SJCRH30 (cell line): ENCODE measurements at regions not wholly inside any gene's neighbourhood (a gene's known extent, or its start where the extent isn't known, plus 50 kb on each side); places are given as distances from the start of the nearest gene placed in this dataset.

Experiments used
- DNase-seq, 2 experiments: peaks; one replicate each; pipeline ENCODE4 v3.0.0-alpha.2; 2015 to 2020
- H3K27ac ChIP-seq: fragments of 250-450 bp; sonication (Bioruptor Pico); 2 replicates; pipeline ENCODE4 v1.5.1; 2020; ENCODE audit warnings: mild to moderate bottlenecking, moderate library complexity
- H3K27me3 ChIP-seq: fragments of 250-450 bp; sonication (Bioruptor Pico); 2 replicates; pipeline ENCODE4 v1.5.1; 2020; ENCODE audit warnings: mild to moderate bottlenecking, moderate library complexity
- H3K36me3 ChIP-seq: fragments of 250-450 bp; sonication (Bioruptor Pico); 2 replicates; pipeline ENCODE4 v1.5.1; 2020; ENCODE audit warnings: mild to moderate bottlenecking, moderate library complexity
- H3K4me1 ChIP-seq: fragments of 250-450 bp; sonication (Bioruptor Pico); 2 replicates; pipeline ENCODE4 v1.5.1; 2020; ENCODE audit warnings: mild to moderate bottlenecking, moderate library complexity
- H3K4me3 ChIP-seq: fragments of 250-450 bp; sonication (Bioruptor Pico); 2 replicates; pipeline ENCODE4 v1.5.1; 2020; ENCODE audit warnings: mild to moderate bottlenecking, moderate library complexity
- H3K9me3 ChIP-seq: fragments of 250-450 bp; sonication (Bioruptor Pico); replicated peaks from 2 replicates; pipeline ENCODE4 v1.5.1; 2020; ENCODE audit warnings: mild to moderate bottlenecking, moderate library complexity

DNA sequence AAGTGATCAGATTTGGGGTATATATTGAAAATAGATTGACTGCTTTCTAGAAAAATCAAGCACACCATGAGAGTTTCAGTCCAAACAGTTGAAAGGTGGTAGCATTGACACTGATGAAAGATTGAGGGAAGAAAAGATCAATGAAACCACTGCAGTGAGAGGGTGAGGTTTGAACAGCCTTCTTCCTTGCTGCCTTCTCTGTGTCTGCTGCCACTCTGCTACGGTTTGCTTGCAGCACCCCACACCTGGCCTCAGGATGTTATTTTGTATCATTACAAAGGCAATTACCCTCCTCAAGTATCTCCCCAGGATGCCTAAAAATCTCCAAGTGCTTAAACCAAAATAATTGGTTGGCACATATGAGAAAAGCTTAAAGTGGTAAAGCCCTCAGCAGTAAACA is 683.6 kb upstream of the ARPP21 start:
- no peak for DNase-seq
- H3K36me3 ChIP-seq = no peaks in the 10 kb centered on the region

DNA sequence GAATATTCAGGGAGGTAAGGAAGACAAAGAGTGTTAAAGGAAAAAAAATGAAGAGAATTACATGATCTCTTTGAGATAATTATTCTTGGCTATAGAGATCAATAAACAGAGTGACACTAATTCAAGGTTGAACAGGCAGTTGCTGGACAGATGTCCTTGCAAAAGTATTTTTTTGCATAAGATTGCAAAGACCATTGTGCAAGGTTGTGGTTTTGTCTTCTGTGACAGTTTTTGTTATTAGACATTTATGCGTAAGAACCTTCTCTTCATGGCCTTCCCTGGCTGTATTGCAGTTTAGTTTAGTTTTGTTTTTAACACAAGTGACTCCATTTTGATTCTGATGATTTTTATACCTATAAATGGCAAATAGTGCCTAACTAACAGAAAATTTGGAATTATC is 682.8 kb upstream of the ARPP21 start:
- Histone ChIP-seq H3K4me3 (no peak overlapping the region), H3K27me3 (no peaks in the 10 kb centered on the region), H3K36me3 (no peaks in the 10 kb centered on the region), H3K4me1 (peaks cover 6% of the 10 kb centered on the region), H3K9me3 (no peaks in the 10 kb centered on the region), H3K27ac (no peak overlapping the region)
- no peak for DNase-seq

More for the DNA sequence above, 683.6 kb upstream of the ARPP21 start:
- Histone ChIP-seq H3K9me3 (no peaks in the 10 kb centered on the region), H3K27me3 (no peaks in the 10 kb centered on the region), H3K27ac (no peak overlapping the region), H3K4me1 (peaks cover 6% of the 10 kb centered on the region), H3K4me3 (no peak overlapping the region)

DNA sequence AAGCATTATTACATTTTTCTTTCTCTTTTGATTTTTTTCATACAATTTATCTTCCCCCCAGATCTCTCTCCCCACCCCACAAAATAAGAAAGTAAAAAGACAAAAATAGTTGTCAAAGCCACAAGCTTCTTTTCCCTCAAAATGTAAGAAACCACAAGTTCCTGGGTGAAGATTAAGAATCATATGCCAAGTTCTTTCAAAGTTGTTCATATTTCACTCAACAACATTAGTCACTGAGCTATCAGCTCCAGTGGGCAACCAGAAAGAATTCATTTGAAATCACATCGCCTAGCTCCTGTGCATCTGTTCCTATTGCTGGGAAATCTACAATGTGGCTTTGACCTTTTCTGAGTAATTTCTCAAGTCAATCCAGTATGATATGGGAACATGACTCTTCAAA is 681.6 kb upstream of the ARPP21 start:
- Histone ChIP-seq H3K27me3 (no peaks in the 10 kb centered on the region), H3K27ac (peak overlapping the region; percentile 44), H3K4me1 (peaks cover 6% of the 10 kb centered on the region), H3K4me3 (no peak overlapping the region), H3K36me3 (no peaks in the 10 kb centered on the region), H3K9me3 (no peaks in the 10 kb centered on the region)
- peak; percentile 34 to 73 for DNase-seq

DNA sequence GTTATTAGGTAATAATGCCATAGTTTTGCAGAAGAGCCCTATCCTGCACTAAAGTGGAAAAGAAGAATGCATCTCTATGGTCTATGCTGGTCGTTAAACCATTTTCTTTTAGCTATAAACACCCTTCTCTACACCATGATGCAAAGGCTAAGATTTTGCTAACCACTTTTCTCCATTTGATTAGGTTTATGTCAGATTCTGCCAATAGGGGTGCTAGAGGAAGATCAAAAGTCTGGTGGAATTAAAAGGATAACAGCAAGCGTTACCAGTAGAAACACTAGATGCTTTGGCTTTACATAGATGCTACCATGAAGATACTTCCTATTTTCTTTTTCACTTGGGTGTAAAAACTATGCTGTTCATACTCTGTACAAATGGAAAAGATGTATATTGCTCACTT is 669.8 kb upstream of the ARPP21 start:
- DNase-seq = no peak
- no peaks in the 10 kb centered on the region for H3K27me3 ChIP-seq
- no peaks in the 10 kb centered on the region for H3K36me3 ChIP-seq
- H3K4me3 ChIP-seq = no peak overlapping the region
- H3K4me1 ChIP-seq = peaks cover 3% of the 10 kb centered on the region
- no peak overlapping the region for H3K27ac ChIP-seq
- no peaks in the 10 kb centered on the region for H3K9me3 ChIP-seq

DNA sequence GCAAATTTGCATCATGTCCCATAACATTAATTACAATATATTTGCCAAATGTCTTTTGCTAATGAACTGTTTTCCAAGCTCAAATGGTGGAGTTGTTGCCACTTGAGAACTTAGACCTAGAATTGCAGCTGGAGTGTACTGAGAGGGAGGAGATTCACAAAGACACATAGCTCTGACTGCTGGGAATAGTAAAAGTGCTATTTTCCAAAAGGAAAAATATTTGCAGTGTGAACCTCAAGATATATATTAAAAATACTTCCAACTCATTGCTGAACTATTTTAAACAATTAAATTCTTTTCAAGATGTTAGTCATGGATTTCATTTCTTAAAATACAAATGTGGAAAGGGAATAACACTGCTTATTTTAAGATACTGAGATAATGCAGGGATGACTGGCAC is 666.8 kb upstream of the ARPP21 start:
- DNase-seq = peak in 1 of 2 experiments; percentile 4
- Histone ChIP-seq H3K9me3 (no peaks in the 10 kb centered on the region; the same call in 1 of the 2 replicates), H3K4me1 (peaks cover 3% of the 10 kb centered on the region), H3K27ac (peak overlapping the region; percentile 22; the same call in 1 of the 2 replicates), H3K27me3 (no peaks in the 10 kb centered on the region), H3K36me3 (no peaks in the 10 kb centered on the region), H3K4me3 (no peak overlapping the region)

DNA sequence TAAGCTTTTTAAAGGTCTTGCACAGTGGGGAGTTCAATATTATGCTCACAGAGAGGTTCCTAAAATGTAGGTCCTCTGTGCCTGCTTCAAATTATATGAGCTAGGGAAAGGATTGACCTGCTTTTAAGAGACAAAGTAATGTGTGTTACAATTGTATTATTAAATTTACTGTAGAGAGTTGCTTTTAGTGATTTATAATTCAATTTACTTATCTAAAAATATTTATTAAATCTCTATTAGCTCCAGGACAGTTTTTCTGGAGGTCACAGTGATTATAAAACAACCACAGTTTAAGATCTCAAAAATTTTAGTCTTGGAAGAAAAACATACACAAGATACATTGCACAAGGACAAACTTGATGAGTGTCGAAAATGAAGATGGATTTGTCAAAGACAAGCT is 665.7 kb upstream of the ARPP21 start:
- Histone ChIP-seq H3K27me3 (no peaks in the 10 kb centered on the region), H3K9me3 (no peaks in the 10 kb centered on the region; the same call in 1 of the 2 replicates), H3K4me3 (no peak overlapping the region), H3K36me3 (no peaks in the 10 kb centered on the region), H3K27ac (no peak overlapping the region), H3K4me1 (peaks cover 3% of the 10 kb centered on the region)
- DNase-seq = no peak

DNA sequence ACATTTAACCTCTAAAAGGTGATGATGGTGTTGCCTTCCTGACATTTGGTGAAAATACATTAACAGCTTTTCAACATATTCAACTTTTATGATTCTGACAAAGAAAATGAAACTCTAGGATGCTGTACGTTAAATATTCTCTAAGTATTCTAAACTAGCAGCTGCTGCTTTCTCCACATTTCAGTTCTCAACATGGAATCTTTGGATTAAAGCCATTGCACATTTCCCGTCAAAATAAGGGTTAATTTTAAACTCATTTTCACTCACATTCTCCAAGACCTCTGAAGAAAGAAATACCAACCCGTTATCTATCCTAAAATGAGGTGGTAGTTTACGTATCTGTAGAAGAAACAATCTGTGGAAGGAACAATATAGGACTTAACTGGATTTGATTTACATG is 655.7 kb upstream of the ARPP21 start:
- Histone ChIP-seq H3K27me3 (no peaks in the 10 kb centered on the region), H3K4me1 (no peaks in the 10 kb centered on the region), H3K27ac (no peak overlapping the region), H3K36me3 (no peaks in the 10 kb centered on the region), H3K9me3 (no peaks in the 10 kb centered on the region), H3K4me3 (no peak overlapping the region)
- no peak for DNase-seq

DNA sequence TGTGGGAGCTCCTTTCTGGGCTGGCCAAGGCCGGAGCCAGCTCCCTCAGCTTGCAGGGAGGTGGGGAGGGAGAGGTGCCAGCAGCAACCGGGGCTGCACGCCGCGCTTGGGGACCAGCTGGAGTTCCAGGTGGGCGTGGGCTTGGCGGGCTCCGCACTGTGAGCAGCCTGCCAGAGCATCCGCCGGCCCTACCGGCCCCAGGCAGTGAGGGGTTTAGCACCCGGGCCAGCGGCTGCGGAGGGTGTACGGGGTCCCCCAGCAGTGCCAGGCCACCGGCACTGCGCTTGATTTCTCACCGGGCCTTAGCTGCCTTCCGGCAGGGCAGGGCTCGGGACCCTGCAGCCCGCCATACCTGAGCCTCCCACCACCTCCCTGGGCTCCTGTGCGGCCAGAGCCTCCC is 651.0 kb upstream of the ARPP21 start:
- Histone ChIP-seq H3K4me1 (no peaks in the 10 kb centered on the region), H3K9me3 (no peaks in the 10 kb centered on the region), H3K27ac (no peak overlapping the region), H3K4me3 (no peak overlapping the region), H3K36me3 (no peaks in the 10 kb centered on the region), H3K27me3 (no peaks in the 10 kb centered on the region)
- DNase-seq = no peak

DNA sequence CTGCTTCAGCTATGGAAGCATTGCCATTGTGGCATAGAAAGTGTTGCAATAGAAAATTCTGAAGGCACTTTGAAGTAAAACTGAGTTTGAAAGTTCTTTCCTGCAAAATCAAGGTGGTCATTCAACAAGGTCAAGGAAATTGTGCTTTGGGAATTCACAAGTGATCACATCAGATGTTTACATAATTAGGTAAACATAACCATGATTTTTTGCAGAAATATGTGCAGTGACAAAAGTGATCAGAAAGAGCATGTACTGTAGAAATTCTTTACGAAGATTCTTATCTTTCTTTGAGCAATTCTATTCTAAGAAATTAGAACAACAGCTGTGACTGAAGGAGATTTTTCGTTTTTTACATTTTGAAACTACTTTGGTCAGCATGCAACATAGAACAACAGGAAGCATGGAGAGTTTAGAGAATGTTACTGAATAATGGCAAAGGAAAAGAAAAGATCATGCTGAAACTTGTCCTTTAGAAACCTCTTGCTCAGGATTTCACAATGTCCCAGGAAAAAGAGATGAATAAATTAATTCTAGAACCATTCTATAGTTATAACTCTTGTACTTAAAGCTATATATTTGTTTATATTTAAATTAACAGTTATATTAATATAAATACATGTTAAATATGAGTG is 643.4 kb upstream of the ARPP21 start:
- no peak overlapping the region for H3K4me3 ChIP-seq
- H3K27ac ChIP-seq = no peak overlapping the region
- H3K4me1 ChIP-seq = peaks cover 5% of the 10 kb centered on the region; the same call in 1 of the 2 replicates
- no peak for DNase-seq
- no peaks in the 10 kb centered on the region for H3K9me3 ChIP-seq
- H3K27me3 ChIP-seq = no peaks in the 10 kb centered on the region
- H3K36me3 ChIP-seq = no peaks in the 10 kb centered on the region

DNA sequence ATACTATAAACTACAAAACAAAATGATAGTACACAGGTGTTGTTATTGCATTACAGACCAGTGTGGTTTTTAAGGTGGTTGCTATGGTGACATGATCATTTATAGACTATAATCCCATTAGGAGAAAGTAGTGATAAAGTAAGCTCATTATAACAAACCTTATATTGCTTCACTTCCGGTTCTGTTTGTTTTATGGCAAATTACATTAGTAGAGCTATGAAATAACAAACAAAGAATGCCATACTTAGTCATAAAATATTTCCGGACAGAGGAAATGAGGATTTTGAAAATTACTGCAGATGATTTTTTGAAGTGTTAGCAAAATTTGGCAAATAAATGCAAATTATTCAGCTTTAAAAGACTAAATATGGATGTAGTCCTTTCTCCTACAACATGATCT is 640.4 kb upstream of the ARPP21 start:
- Histone ChIP-seq H3K36me3 (no peaks in the 10 kb centered on the region), H3K9me3 (no peaks in the 10 kb centered on the region), H3K4me3 (no peak overlapping the region), H3K4me1 (peaks cover 5% of the 10 kb centered on the region; the same call in 1 of the 2 replicates), H3K27me3 (no peaks in the 10 kb centered on the region), H3K27ac (no peak overlapping the region)
- no peak for DNase-seq

DNA sequence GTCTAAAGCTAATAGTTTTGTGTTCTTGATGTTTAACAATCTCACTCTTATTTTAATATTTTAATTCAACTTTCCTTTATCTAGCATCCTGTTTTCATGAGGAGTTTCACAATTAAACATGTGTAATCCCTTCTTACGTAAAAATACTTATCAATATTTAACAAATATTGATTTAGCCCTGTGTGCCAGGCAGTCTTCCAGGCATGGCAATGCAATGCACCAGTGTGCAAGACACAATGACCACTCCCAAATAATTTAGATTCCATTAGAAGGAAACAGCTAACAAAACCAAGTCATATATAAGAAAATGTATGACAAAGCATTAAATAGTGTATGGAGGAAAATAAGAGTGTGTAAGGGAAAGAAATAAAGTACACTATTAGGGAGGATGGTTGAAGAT is 627.1 kb upstream of the ARPP21 start:
- Histone ChIP-seq H3K36me3 (no peaks in the 10 kb centered on the region), H3K4me1 (no peaks in the 10 kb centered on the region), H3K9me3 (no peaks in the 10 kb centered on the region), H3K27ac (no peak overlapping the region), H3K4me3 (no peak overlapping the region), H3K27me3 (no peaks in the 10 kb centered on the region)
- DNase-seq = no peak

DNA sequence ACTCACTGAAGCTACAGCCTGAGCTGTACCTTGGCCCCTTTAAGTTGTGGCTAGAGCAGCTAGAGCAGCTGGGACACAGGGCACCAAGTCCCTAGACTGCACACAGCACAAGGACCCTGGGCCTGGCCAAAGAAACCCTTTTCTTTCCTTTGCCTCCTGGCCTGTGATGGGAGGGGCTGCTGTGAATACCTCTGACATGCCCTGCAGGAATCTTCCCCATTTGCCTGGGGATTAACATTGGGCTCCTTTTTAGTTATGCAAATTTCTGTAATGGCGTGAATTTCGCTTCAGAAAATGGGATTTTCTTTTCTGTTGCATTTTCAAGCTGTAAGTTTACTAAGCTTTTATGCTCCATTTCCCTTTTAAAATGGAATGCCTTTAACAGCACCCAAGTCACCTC is 611.2 kb upstream of the ARPP21 start:
- Histone ChIP-seq H3K9me3 (no peaks in the 10 kb centered on the region), H3K4me1 (no peaks in the 10 kb centered on the region), H3K36me3 (no peaks in the 10 kb centered on the region), H3K4me3 (no peak overlapping the region), H3K27me3 (no peaks in the 10 kb centered on the region), H3K27ac (no peak overlapping the region)
- DNase-seq = no peak

DNA sequence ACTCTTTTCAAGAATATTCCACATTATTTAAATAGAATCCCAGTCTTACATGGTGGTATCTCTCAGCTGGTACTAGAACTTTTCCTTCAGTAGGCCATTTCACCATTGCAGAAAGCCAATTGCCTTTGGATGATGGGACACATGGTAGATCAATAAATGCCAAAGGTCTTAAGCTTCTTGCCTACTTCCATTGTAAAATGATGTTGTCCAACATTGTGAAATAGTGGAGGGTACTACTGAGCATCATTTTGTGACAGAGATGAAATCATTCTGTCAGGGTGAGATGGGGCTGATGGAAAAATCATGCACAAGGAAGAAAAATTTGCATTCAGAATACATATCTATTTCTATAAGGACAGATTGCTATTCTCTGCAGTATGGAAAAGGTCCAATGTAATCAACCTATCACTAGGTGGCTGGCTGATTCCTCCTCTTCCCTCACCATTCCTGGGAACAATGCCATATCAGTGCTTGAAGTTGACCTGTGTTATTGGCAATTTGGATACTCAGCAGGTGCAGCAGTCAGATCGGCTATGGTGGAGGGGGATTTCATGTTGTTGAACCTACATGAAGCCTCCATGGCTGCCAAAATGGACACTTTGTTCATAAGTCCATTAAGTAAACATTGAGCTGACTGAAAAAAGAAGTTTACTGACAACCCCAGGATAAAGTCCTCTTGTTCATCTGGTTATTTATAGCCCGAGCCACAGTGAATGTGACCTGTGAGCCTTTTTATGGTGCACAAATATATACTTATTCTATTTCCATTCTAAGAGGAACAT is 596.9 kb upstream of the ARPP21 start:
- no peaks in the 10 kb centered on the region for H3K4me1 ChIP-seq
- no peak overlapping the region for H3K4me3 ChIP-seq
- DNase-seq = no peak
- H3K36me3 ChIP-seq = no peaks in the 10 kb centered on the region
- no peaks in the 10 kb centered on the region for H3K9me3 ChIP-seq
- H3K27me3 ChIP-seq = no peaks in the 10 kb centered on the region
- H3K27ac ChIP-seq = no peak overlapping the region

DNA sequence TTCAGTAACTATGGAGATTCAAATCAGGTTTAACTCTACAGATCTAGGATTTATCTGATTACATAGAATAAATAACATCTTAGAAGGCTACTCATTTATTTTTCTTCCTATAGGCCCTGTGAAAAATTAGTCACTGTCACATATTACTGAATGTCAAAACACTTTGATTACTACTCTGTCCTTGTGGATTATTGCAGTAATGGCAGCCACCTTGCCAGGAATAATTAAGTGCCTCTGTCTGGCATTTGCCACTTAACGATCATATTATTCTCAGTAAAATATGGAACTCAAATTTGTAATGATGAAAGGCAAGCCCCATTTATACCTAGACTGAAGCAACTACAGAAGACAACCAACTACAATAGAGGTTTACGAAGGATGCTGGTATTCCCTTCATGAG is 596.3 kb upstream of the ARPP21 start:
- H3K36me3 ChIP-seq = no peaks in the 10 kb centered on the region
- H3K27ac ChIP-seq = no peak overlapping the region
- DNase-seq = no peak
- H3K27me3 ChIP-seq = no peaks in the 10 kb centered on the region
- H3K4me1 ChIP-seq = no peaks in the 10 kb centered on the region
- H3K9me3 ChIP-seq = no peaks in the 10 kb centered on the region
- no peak overlapping the region for H3K4me3 ChIP-seq

DNA sequence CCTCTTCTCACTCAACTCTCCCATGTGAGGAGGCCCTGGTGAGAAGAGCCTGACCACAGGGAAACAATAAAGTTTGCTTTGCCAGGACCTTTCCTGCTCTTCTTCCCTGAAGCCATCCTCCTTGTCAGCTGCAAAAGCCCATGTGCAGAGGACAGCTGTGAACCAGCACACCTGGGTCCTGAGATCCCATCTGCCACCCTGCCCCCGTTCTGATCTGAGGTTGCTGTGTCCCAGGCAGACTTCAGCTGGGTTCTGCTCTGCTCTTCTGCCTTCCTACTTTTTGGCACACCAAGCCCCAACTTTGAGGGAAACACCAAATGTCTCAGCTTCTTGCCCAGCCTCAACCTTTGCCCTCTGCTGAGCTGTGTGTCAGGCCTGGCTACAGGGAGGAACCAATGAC is 595.1 kb upstream of the ARPP21 start:
- DNase-seq = no peak
- Histone ChIP-seq H3K27ac (no peak overlapping the region), H3K4me1 (no peaks in the 10 kb centered on the region)

DNA sequence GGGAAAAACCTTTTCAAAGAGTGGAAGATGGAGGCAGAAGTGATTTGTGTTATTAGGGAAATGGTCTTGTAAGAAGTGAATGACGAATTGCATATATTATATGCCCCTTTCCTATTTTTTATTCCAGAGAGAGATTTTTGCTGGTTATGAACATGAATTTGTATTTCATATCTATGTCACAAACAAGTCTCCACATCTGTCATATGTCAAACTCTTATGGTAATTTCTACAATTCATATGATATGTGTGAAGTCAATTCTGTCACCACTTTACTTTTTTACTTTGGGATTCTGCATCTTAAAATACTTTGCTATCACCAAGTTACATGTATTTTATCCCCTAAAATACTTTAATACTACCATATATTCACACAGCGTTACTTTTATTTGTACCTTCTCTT is 594.2 kb upstream of the ARPP21 start:
- Histone ChIP-seq H3K4me3 (no peak overlapping the region), H3K9me3 (no peaks in the 10 kb centered on the region), H3K27me3 (no peaks in the 10 kb centered on the region), H3K4me1 (no peaks in the 10 kb centered on the region), H3K27ac (no peak overlapping the region), H3K36me3 (no peaks in the 10 kb centered on the region)
- no peak for DNase-seq

More for the DNA sequence above, 595.1 kb upstream of the ARPP21 start:
- no peak overlapping the region for H3K4me3 ChIP-seq
- H3K27me3 ChIP-seq = no peaks in the 10 kb centered on the region
- H3K36me3 ChIP-seq = no peaks in the 10 kb centered on the region
- no peaks in the 10 kb centered on the region for H3K9me3 ChIP-seq
